Stomach smooth muscle (tissue), 2 donors: ENCODE measurements at regions not wholly inside any gene's neighbourhood (a gene's known extent, or its start where the extent isn't known, plus 50 kb on each side); places are given as distances from the start of the nearest gene placed in this dataset.

Experiments used
- H3K27ac ChIP-seq: one replicate; pipeline ENCODE4 v1.7.0; 2013; ENCODE audit warnings: mild to moderate bottlenecking, low read length, inconsistent platforms
- H3K27me3 ChIP-seq, 2 donors: one replicate each; pipeline ENCODE4 v1.7.0; 2013; ENCODE audit warnings: low read length in 2 of 2; ENCODE audit not compliant: insufficient read depth in 2 of 2, control insufficient read depth in 1 of 2
- H3K36me3 ChIP-seq, 2 donors: one replicate each; pipeline ENCODE4 v1.7.0; 2013; ENCODE audit warnings: low read length in 2 of 2; ENCODE audit not compliant: control insufficient read depth in 2 of 2, insufficient read depth in 2 of 2
- H3K4me1 ChIP-seq: one replicate; pipeline ENCODE4 v1.7.0; 2013; ENCODE audit warnings: low read length; ENCODE audit not compliant: control insufficient read depth, insufficient read depth
- H3K4me3 ChIP-seq, 2 donors: one replicate each; pipeline ENCODE4 v1.7.0; 2013; ENCODE audit warnings: low read length in 2 of 2
- H3K9ac ChIP-seq, 2 donors: one replicate each; pipeline ENCODE4 v1.7.0; 2013; ENCODE audit warnings: low read length in 2 of 2, mild to moderate bottlenecking in 1 of 2
- H3K9me3 ChIP-seq, 2 donors: one replicate each; pipeline ENCODE4 v1.7.0; 2013; ENCODE audit warnings: low read length in 2 of 2; ENCODE audit not compliant: control insufficient read depth in 2 of 2
- donor health status: healthy.
- donor health status: Pancreatic carcinoma.

DNA sequence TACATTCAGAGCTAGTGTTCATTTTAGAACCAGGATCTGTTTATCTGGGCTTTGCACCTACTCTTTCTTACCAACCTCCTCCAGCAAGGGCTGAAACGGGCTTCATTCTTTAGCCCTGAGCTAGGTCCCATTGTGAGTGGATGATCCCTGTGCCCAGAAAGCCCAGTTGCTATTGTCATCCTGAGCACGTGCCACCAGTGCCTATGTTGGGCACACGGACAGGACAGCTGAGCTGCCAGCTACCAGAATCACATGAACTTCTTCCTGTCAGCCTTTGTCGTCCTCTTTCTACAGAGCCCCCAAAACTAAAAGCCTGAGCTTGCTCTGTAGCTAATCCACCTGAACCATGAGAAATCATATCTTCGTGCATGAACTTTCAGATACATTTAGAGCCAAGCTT lies 74.4 kb upstream of the NTM start:
- no peak overlapping the region for H3K27ac ChIP-seq
- H3K4me1 ChIP-seq = no peaks in the 10 kb centered on the region
- H3K9ac ChIP-seq = no peak overlapping the region
- no peak overlapping the region for H3K4me3 ChIP-seq
- peaks cover 0 to 2% of the 10 kb centered on the region in 2 donors for H3K9me3 ChIP-seq
- H3K36me3 ChIP-seq = no peaks in the 10 kb centered on the region
- H3K27me3 ChIP-seq = peaks cover 0 to 2% of the 10 kb centered on the region in 2 donors

DNA sequence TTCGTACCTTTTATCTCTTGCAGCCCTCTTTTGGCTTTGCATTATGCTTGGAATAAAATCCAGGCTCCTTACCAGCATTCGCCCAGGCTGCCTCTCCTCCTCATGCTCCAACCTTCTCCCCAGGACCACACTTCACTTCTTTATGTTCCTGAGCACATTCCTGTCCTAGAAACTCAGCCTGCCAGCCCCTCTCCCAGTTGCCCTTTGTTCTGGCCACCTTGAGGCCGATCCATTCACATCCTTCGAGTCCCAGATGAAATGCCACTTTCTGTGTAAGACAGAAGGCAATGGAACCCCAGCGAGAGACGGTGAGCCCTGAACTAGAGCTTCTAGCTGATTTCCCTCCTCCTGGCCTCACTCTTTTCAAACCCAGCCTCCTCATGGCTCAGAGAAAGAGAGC lies 73.0 kb upstream of the NTM start:
- peaks cover 0 to 2% of the 10 kb centered on the region in 2 donors for H3K9me3 ChIP-seq
- H3K36me3 ChIP-seq = no peaks in the 10 kb centered on the region
- no peak overlapping the region for H3K27ac ChIP-seq
- no peak overlapping the region for H3K4me3 ChIP-seq
- H3K4me1 ChIP-seq = no peaks in the 10 kb centered on the region
- H3K27me3 ChIP-seq = peaks cover 0 to 2% of the 10 kb centered on the region in 2 donors
- H3K9ac ChIP-seq = no peak overlapping the region

DNA sequence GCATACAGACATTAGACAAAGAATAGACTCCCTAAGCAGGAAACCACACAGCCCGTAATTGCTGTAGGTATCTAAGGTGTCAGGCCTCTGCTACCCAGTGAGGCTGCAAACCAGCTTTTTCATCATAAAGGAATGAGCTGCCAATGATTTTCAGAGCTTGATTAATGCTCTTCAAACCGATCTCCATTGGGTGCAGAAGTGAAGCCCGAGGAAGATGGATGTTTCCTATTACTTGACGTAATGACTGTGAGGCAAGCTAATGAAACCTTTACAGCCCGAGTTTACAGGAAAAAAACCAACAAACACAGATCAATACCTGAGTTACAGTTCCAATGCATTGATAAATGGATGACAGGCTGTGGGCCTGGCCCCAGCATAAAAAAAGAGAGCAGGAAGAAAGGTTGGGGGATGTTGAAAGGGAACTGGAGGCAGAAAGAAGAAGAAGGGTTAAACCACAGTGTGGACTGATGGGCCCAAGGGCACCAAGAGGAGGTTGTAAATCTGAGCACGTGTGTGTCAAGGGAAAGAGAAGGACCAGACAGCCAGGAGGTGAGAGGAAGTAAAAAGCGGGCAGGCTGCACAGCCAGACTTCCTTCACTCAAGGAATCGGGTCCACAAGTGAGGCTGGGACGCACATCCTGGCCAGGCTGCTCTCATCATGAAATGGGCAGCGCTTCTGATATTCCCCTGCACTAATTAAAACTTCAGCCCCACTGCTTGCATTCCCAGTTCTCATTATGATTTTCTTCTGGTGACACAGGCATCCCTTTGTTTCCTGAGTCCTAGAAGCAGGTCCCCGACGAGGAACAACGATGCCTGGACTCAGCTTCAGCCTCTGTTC lies 70.6 kb upstream of the NTM start:
- peaks cover 0 to 2% of the 10 kb centered on the region in 2 donors for H3K9me3 ChIP-seq
- H3K4me1 ChIP-seq = no peaks in the 10 kb centered on the region
- no peak overlapping the region for H3K27ac ChIP-seq
- no peaks in the 10 kb centered on the region for H3K36me3 ChIP-seq
- no peak overlapping the region for H3K9ac ChIP-seq
- H3K4me3 ChIP-seq = no peak overlapping the region
- peaks cover 0 to 3% of the 10 kb centered on the region in 2 donors for H3K27me3 ChIP-seq

DNA sequence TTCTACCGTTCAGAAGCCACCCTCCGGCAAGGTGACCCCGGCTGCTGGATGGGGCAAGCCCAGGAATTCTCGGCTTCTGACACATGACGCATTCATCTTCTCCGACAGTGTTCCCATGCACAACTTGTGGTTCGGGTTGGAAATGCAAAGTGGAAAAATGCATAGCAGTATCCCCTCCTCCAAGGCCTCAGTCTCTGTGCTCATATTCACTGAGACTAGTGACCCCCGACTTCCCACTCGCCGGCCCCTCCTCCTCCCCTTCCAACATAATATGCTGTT lies 70.0 kb upstream of the NTM start:
- Histone ChIP-seq H3K9me3 (peaks cover 0 to 2% of the 10 kb centered on the region in 2 donors), H3K4me1 (no peaks in the 10 kb centered on the region), H3K9ac (no peak overlapping the region), H3K4me3 (no peak overlapping the region), H3K36me3 (no peaks in the 10 kb centered on the region), H3K27me3 (peaks cover 0 to 5% of the 10 kb centered on the region in 2 donors), H3K27ac (no peak overlapping the region)

DNA sequence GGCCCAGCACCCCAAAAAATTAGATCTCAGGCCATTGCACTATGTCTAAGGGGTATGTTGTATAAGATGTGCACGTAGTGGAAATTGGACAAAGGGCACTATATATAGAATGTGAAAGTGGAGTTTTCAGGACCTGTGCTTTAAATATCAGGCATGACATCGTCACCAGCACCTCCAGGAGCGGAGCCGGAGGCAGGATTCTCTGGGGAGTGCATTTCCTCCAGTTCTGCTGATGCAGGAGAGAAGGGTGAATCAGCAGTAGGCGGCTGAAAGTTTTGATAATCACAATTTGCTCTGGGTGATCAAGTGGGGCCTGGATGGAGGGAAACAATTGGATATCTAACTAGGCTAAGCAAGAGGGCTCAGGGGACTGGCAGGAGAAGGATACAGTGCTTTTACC lies 69.1 kb upstream of the NTM start:
- H3K4me1 ChIP-seq = no peaks in the 10 kb centered on the region
- no peak overlapping the region for H3K4me3 ChIP-seq
- peaks cover 0 to 5% of the 10 kb centered on the region in 2 donors for H3K27me3 ChIP-seq
- peaks cover 0 to under 1% of the 10 kb centered on the region in 2 donors for H3K9me3 ChIP-seq
- no peaks in the 10 kb centered on the region for H3K36me3 ChIP-seq
- H3K27ac ChIP-seq = no peak overlapping the region
- H3K9ac ChIP-seq = no peak overlapping the region

DNA sequence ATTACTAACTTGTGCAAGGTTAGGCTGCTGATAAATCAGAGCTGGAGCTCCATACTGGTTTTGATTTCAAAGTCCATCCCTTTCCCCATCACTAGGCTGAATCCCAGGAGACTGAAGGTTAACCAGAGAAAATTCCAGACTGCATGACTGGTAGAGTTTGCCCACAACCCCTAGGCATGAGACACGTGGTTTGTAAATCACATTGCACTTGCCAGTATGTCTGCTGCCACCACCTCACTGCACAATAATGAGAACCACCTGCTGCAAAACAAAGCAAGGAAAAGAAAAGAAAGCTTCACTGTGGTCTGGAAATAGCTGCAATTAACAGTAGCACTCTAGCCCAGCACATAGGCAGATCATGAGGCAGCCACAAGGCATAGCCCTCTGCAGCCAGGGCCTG lies 67.6 kb upstream of the NTM start:
- no peak overlapping the region for H3K9ac ChIP-seq
- no peak overlapping the region for H3K27ac ChIP-seq
- H3K4me3 ChIP-seq = no peak overlapping the region
- no peaks in the 10 kb centered on the region for H3K4me1 ChIP-seq
- H3K36me3 ChIP-seq = no peaks in the 10 kb centered on the region
- no peaks in the 10 kb centered on the region for H3K9me3 ChIP-seq
- peaks cover 0 to 5% of the 10 kb centered on the region in 2 donors for H3K27me3 ChIP-seq

DNA sequence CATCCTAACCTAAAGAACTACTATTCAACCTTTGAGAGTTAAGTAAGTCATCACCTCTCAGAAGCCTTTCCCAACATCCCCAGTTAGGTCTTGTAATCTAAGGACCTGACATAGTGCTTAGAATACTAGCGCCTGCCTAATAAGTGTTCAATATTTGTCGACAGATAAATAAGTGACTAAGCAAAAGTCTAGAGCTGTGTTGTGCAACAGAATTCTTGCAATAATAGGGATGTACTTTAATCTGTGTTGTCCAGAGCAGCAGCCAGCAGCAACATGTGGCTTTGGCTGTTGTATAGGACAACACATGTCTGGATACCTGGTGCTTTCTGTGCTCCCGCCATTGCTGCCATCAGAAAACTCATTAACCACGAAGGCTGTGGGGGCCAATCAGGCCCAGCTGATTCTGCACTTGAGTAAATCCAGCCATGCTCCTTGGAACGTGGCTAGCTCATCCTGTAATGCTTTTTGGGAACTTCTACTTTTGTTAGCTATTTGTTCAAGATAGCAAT lies 66.8 kb upstream of the NTM start:
- H3K4me3 ChIP-seq = no peak overlapping the region
- H3K36me3 ChIP-seq = no peaks in the 10 kb centered on the region
- H3K4me1 ChIP-seq = no peaks in the 10 kb centered on the region
- H3K27me3 ChIP-seq = peaks cover 0 to 5% of the 10 kb centered on the region in 2 donors
- H3K9ac ChIP-seq = no peak overlapping the region
- no peak overlapping the region for H3K27ac ChIP-seq
- no peaks in the 10 kb centered on the region for H3K9me3 ChIP-seq

DNA sequence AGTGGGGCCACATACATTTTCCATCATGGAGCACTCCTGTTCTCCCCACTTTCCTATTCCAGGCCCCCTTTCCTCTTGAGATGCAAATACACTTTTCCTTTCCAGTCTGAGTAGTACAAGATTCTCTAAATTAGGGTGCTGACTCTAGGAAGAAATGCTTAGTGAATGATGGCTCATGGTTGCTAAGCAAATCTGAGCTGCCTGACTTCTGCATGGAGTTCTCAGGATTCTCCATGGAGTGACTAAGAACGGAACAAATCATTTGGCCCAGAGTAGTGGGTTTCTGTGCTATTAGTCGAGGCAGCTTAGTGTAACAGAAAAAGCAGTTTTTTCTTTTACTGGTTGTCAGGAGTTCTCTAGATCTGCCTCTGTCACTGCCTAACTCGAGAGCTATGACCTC lies 65.4 kb upstream of the NTM start:
- Histone ChIP-seq H3K27me3 (peaks cover 0 to 5% of the 10 kb centered on the region in 2 donors), H3K36me3 (no peaks in the 10 kb centered on the region), H3K4me1 (no peaks in the 10 kb centered on the region), H3K27ac (no peak overlapping the region), H3K9me3 (no peaks in the 10 kb centered on the region), H3K4me3 (no peak overlapping the region), H3K9ac (no peak overlapping the region)

DNA sequence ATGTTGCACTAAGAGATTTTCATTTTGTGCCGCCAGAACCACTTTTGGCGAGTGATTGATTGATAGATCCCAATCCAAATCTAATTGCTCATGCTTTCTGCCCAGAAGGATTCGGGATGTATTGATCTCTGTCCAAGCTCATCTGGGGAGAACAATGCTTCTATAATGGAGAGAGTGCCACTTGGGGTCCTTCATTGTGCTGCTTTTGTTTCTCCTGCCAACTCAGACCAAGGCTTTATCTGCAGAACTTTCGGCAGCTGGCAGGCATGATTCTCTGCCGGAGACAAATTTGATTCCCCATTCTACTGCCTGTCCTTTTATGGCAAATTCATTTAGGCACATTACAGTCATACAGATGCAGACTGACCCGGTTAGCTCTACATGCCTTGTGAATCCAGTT lies 62.9 kb upstream of the NTM start:
- no peaks in the 10 kb centered on the region for H3K9me3 ChIP-seq
- no peaks in the 10 kb centered on the region for H3K4me1 ChIP-seq
- H3K36me3 ChIP-seq = no peaks in the 10 kb centered on the region
- H3K9ac ChIP-seq = no peak overlapping the region
- H3K4me3 ChIP-seq = no peak overlapping the region
- no peak overlapping the region for H3K27ac ChIP-seq
- peaks cover 0 to 3% of the 10 kb centered on the region in 2 donors for H3K27me3 ChIP-seq

DNA sequence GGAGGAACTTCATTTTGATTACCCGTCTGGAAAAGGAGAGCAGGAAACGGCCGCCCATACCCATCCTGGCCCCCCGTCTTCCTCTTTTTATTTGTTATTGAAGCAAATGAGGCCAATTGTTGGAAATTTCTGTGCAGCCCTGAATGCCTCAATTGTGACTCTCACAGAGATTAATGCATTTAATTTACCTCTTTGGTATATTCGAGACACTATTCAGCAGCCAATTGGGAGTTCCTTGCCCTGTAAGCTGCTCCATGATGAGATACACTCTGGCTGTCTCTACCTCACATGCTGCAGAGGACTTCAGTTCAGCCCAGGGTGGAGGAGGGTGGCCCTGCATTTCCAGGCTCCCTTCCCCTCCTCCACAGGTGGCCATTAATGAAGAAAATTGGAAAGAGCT lies 60.6 kb upstream of the NTM start:
- Histone ChIP-seq H3K27me3 (peaks cover 0 to 2% of the 10 kb centered on the region in 2 donors), H3K27ac (no peak overlapping the region), H3K4me3 (no peak overlapping the region), H3K9ac (no peak overlapping the region), H3K36me3 (no peaks in the 10 kb centered on the region), H3K4me1 (no peaks in the 10 kb centered on the region), H3K9me3 (no peaks in the 10 kb centered on the region)

DNA sequence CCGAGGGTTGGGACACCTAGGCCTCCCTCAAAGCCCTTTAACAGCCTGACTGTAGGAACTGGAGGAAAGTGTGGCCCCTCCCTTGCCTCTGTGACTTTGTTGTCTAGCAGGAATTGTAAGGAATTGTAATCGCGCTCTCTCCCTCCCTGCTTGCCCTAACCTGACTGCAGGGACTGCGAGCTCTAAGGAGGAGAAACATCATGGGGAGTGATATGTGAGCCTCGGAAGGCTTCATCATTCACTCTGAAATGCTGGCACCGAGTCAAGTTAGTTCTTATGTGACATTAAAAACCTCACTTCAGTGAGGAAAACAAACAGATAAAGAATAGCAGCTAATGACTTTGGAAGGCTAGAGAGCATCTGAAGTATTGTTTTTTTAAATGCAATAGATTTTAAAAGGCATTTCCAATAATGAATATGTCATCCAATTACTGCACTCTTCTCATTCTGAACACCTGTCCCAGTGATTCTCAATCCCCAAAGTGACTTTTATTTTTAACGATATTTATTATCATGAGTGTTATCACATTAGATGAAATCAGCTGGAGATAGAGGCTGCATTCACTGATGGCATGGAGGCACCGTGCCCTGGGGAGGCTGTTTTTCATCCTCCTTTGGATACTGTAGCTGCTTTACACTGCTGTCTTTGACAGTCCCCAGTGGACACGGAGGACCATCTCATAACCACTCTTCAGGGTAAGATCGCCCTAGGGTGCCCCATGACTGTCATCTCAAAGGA lies 58.5 kb upstream of the NTM start:
- no peaks in the 10 kb centered on the region for H3K4me1 ChIP-seq
- no peak overlapping the region for H3K9ac ChIP-seq
- no peaks in the 10 kb centered on the region for H3K36me3 ChIP-seq
- H3K4me3 ChIP-seq = no peak overlapping the region
- no peaks in the 10 kb centered on the region for H3K27me3 ChIP-seq
- no peaks in the 10 kb centered on the region for H3K9me3 ChIP-seq
- H3K27ac ChIP-seq = no peak overlapping the region
